Stimulated activated CD4-positive, alpha-beta T cell treated with anti-CD3 and anti-CD28 coated beads, Interleukin-12 subunit alpha, Interleukin-12 subunit beta, amount 100 ng/mL, for 48 hours (primary cell): ENCODE measurements at regions not wholly inside any gene's neighbourhood (a gene's known extent, or its start where the extent isn't known, plus 50 kb on each side); places are given as distances from the start of the nearest gene placed in this dataset.

Experiments
- DNase-seq, 3 donors: peaks; one replicate each; pipeline ENCODE4 v3.0.0-alpha.2; 2020; ENCODE audit warnings: low read depth in 2 of 3, low spot score in 1 of 3

DNA sequence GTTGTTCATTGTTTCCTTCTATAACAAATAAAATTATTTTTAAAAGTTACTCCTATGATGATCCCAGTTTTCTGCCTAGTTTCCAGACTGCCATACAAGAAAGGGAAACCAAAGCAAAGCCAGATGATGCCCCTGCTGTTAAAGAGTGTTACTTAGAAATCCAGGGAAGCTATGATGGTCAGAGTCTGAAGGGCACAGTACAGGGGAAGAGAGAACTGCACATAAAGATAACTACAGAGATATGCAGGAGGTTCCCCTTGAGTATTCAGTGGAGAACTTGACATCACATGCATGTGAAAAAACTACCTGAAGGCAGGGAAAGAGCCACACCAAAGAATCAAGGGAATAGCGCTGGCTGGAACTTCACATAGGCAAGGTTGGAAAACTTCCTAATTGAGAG lies 494.2 kb upstream of the FSTL5 start:
- DNase-seq = no peak

DNA sequence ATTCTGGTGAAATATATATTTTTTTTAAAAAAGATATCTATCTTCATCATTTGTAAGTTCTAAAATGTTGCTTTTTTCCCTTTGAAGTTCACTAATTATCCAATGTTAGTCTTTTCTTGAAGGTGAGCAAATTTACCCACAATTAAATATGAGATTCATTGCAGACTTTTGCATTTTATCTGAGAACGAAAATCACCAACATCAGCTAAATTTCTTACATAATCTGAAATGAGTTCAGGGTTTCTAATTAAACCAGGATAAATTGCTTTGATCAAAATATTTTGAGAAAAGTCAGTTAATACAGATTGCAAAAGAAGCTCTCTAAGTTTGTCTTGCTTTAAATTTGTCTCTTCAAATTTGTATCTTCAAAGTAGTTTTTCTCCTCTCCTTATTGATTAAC lies 486.4 kb upstream of the FSTL5 start:
- no peak for DNase-seq

DNA sequence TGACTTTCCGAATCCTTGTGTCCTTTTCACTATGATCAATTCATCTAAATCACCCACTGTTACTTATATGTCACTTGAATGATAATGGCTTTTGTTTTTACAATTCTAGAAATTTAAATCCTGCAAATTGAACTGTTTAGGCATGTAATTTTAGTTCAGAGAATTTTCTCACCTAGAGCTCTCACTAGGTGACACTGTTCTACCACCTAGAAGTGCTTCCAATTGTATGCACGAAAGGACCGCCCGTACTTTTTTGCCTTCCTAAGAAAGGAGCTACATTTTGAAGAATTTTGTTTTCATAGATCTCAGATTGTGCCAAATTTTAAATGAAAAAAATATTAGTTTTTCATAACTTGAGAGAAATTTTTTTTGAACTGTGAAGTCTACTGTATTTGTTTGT lies 481.6 kb upstream of the FSTL5 start:
- DNase-seq = no peak

DNA sequence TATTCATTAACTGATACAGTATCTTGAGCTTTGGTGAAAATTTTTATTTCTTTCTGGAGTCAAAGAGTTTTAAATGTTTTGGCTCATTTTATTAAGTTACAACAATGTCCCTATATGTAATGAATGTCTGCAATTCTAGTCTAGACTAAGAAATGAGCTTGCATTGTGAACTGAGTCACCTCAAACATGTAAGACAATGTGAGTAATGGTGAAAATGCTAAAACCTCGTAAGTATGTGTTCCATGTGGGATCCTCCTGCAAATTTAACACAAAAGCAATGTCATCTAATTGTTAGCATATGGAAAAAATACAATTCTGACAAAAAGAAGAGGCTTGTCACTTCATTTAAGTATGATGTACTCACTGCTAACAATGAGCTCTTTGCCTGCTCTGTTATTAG lies 480.5 kb upstream of the FSTL5 start:
- no peak for DNase-seq

DNA sequence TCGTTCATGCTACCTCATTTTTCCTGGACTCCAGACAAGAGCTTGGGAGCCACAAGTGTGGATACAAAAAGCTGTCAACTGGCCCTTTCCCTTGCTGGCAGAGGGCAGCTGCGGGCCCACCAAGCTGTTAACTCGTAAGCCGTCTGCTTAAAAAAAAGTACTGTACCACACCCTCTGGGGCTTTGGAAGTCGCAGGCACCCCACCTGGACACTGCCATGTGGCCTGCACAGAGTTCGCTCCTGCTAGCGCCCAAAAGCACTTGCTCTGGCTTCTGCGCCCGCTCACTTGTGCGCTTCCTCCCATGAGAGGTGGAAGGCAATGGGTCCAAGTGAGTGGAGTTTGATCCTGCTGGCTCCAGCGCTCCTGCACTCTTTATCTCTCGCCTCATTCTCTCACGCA lies 476.4 kb upstream of the FSTL5 start:
- no peak for DNase-seq

DNA sequence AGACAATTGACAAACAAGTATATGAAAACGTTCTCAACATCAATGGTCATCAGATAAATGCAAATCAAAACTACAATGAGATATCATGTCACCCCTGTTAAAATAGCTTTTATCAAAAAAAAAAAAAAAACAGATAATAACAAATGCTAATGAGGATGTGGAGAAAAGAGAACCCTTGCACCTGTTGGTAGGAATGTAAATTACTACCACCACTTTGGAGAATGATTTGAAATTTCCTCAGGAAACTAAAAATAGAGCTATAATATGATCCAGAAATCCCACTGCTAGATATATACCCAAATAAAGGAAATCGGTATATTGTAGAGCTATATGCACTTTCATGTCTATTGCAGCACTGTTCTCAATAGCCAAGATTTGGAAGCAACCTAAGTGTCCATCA lies 470.6 kb upstream of the FSTL5 start:
- no peak for DNase-seq

DNA sequence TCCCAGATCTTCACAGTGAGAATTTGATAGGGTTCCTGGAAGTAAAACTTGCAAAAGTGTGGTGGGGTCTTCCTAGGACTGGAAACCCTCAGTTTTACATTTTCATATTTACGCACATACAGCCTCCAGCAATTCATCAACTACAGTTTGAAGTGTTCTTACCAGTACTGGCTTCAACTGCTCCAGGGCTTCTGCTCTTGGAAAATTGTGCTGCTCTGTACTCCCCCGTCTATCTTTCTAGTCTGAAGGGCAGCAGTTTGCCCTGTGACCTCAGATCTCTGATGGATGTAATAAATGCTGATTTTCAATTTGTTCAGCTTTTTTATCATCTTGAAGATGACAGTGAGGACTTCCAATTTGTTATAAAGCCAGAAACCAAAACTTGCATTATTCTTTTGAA lies 458.9 kb upstream of the FSTL5 start:
- no peak for DNase-seq

DNA sequence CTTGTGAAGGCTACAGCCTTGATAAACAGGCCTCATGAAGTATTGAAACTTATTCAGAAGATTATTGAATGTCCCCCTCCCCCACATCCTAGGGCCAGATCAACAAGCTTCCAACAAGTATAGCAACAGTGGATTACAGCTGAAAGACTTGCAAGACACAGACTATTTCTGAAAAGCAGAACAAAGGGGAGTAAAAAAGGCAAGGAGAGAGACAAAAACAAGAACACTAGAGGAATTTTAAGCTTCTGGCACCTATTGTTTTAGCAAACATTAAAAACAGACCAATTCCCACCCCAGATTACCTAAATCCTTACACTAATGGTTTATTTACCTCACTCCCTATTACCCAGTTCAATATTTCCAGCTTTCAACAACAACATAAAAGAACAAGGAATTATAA lies 446.3 kb upstream of the FSTL5 start:
- no peak for DNase-seq

DNA sequence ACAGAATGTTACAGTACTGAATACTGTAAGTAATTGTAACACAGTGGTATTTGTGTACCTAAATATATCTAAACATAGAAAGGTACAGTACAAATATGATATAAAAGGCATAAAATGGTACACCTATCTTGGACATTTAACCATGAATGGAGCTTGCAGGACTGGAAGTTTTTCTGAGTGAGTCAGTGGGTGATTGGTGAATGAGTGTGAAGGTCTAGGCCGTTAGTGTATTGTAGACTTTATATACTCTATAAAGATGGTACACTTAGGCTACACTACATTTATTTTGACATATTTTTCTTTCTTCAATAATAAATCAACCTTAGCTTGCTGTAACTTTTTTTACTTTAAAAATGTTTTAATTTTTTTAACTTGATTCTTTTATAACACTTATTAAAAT lies 422.5 kb upstream of the FSTL5 start:
- DNase-seq = no peak

DNA sequence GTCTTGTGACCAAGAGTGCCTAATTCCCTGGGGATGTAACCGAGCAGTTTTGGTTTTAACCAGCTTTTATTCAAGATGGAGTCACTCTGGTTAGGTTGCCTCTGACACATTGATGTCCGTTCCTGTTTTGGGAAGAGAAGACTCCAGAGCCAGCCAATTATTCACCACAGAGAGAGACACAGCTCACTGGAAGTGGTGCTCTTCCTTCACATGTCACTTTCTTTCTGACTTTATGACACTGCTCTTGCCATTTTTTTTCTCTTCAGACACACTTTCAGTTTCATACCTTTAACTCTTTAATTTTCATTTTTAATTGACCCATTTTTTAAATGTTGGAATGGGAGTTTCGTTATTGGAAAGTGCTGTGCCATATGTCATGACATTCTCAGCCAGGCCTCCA lies 418.4 kb upstream of the FSTL5 start:
- DNase-seq = no peak

DNA sequence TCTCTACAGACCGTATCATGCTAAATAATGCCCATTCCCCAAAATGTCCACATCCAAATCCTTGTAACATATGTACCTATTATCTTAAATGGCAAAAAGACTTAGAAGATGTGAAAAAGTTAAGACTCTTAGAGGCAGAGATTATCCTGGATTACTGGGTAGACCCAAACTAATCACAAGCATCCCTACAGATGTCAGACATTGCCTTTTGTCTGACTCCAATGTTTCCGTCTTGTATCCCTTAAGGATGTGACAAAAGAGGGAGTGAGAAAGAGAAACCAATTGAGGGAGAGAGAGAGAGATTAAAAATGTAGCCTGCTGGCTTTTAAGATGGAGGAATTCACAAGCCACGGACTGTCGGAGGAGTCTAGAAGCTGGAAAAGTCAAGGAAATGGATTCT lies 401.9 kb upstream of the FSTL5 start:
- DNase-seq = no peak

DNA sequence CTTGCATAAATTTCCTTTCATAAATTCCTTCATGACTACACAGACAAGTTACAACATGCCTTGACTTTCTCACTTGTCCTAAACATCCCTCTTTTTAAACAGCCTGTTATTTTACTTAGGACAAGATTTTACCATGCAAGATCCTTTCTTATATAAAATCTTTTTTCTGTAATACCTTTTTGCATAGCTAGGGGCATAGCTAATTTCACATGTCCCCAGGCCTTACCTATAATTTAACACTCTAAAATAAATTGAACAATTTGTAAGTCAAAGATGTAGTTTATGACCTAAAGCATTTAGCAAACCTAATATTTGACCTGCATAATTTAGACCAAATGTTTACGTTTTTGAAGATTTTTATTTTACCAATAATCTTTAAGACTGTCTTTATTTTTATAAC lies 396.3 kb upstream of the FSTL5 start:
- DNase-seq = no peak

DNA sequence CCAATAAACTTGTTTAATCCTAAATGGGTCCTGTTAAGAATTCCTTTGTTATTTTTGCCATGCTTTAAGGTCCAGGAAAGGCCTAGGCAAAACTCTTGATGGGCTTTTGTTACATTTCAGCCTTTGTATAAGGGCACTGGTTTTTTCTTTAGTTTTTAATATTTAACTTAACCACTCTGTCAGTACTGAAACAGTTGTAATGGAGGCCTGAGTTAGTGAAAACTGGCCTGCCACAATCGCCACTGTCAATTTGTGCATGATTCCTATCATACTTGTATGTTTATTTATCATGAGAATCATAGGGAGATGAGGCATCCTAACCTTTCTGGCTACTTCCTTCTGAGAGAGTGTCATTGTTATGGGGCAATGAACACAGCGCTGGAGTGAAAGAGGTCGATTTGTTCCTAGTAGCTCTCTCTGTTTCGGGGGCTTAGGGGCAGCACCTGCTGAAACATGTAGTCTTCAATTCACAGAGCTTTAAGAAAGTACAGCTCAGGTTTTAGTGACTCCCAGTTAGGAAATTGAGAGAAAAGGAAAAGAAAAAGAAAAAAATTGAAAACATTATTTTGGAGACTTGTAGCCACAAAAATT lies 393.8 kb upstream of the FSTL5 start:
- DNase-seq = no peak

DNA sequence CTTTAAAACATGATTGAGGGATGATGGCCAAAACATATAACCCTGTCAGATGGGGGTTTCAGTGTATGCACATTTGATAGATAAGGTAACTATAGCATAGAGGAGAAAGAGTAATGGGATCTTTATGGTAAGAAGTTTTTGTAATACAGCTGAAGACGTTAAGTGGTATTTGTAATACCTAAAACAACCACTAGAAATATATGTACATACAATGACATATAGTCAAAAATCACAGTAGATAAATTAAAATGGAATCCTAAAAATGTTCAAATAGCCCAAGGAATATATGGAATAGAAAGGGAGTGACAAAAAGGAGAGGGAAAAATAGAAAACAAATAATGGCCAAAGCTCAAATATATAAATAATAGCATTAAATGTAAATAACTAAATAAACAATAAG lies 371.3 kb upstream of the FSTL5 start:
- no peak for DNase-seq

DNA sequence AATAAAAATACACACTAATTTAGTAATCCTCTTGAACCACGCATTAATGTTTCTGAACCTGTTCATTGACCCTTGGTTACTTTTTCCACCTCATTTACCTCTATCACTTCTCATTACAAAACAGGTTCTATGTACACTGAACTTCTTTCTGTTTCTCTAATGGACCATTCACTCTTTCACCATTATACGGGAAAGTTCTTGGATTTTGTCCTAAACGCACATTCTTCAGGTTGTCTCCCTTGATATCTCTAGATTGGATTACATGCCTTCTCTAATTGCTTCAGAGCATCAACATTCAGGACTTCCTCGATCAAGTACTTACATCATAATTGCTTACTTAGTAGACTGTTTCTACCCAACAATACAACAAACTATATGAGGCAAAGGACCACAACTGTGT lies 359.4 kb upstream of the FSTL5 start:
- DNase-seq = no peak

DNA sequence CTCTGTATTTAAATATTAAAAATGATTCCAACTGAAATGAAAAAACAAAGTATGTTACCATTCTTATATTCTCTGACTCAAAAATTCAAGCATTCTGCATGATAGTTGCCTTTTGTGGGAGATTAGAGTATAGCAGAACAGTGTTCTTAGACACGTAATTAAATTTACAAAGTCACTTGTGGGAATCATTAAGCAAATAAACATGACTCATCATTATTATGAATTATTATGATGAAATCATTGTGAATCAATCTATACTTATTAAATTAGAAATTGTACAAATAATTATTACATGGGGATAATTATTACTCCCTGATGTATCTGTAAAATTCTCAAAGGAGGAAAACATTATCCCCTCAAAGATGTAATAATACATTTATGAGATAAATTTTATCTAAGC lies 358.9 kb upstream of the FSTL5 start:
- DNase-seq = no peak

DNA sequence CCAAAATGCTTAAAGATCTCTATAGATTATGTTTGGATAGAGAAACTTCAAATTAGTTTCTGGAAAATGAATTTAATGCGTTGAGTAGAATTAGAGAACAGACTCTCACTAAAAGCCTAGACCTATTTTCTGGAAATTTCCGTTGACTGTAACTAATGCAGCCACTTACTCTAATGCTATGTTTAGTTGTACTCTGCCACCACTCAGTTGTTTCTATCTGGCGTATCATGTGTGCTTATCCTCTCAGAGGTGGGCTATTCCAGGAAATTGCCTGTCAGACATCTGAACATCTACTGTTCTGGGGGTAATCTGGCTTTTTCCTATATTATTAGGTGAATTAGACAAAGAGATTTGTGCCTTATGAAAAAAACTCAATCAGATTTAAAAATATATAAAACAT lies 347.1 kb upstream of the FSTL5 start:
- no peak for DNase-seq

DNA sequence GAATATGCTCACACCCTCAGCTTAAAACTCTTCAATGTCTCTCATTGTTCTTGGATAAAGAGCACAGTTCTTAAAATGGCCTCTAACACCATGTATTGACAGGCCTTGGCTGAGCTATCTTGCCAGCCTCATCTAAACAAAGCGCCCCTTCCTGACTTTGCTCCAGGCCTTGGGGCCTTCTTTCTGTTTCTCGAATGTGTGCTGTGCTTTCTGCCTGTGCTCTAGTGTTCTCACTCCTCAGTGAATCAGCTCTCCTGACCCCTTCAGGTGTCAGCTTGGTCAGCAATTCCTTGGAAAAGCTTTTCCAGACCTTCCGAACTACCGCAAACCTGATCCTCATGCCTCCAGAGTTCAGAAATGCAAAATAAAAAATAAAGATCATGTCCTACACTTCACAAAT lies 346.3 kb upstream of the FSTL5 start:
- no peak for DNase-seq

DNA sequence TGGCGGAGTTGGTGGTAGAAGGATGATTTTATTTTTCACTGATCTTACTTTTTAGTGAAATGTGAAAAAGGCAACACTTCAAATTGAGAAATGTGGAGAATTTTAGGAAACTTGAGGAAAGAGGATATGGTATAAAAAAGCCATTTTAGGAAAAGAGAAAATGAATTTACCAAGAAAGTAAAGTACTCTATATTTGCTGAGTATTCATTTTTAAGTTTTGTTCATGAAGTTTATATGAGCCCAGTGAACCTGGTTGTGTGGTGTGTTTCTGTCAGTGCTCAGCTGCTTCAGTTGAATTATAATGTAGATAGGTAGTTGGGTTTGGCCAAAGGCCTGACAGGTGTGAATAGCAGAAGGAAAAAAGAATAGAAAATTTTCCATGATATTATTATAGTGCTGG lies 345.5 kb upstream of the FSTL5 start:
- no peak for DNase-seq

DNA sequence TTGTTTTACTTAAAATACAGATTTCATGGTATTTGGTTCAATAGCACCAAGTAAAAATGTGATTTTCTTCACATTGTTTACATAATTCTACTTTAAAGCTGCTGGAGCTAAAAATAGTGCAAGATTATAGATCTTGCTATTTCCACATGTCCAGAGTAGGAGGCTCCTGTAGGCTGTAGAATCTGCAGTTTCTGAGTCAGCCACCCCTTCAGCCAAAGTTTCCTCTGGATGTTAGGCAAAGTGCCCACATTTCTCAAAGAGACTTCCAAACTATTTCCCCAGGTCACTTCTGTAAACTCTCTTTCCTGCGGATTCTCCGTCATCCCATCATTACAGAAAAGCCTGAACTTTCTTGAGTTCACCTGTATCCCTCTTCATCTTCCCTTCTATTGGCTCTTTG lies 342.5 kb upstream of the FSTL5 start:
- no peak for DNase-seq

DNA sequence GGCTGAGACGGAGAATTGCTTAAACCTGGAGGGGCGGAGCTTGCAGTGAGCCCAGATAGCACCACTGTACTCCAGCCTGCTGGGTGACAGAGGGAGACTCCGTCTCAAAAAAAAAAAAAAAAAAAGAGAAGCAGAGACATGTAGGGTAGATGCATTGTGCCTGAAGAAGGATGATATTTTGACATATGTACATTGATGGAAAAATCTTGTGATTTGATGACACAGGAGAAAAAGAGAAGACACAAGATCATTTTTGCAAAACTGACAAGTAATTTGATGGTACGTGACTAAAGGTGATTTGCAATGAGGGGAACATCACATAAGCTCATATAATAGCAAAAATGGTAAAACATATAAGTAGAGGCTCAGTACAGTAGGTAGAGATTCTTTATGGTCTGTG lies 340.1 kb upstream of the FSTL5 start:
- DNase-seq = no peak

DNA sequence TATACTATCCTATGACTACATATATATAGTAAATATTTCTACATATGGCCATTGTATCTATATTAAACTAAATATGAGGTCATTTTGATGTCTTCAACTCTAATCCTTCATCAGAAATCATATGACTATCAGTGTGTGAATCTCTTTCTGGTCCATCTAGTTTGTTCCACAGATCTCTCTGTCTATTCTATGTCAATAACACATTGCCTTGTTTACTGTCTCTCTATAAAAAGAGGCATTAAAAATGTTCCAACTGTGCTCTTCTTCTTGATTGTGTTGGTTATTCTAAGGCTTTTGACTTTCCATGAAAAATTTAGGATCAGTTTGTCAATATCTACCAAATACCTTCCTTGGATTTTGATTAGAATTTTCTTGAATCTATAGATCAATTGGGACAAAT lies 338.3 kb upstream of the FSTL5 start:
- DNase-seq = no peak

DNA sequence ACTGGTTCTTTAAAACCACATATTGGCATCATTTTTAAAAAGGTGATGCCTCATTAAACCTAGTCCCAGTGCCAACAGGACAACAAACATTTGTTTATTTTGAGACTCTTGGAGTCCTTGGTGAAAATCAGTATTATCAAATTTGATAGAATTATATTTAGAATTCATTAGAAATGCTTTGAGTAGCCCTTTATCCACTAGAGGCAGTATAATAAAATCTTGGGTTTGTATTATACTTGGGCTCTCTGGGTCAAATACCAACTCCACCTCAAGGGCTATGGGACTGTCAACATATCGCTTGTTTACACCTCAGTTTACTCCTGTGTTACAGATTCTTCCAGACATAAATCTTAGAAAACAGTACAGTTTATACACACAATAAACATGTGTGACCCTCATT lies 335.7 kb upstream of the FSTL5 start:
- no peak for DNase-seq

DNA sequence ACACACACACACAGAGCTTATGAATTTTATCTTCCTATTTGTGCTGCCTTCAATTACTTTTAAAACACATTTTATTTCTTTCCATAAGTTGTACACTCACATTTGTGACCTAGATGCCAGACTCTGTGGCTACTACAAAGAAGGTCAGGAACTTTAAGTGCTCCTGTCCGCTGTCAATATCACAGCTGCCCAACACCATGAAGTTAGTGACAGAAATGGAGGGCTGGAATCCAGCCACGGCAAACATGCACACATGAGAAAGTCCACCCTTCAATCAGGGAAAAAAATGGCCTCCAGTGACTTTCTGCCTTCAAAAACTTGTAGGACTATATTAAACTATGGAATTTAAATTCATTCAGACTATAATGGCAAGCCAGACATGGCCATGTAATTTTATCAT lies 334.4 kb upstream of the FSTL5 start:
- no peak for DNase-seq
